GM06990 (cell line): ENCODE measurements at regions not wholly inside any gene's neighbourhood (a gene's known extent, or its start where the extent isn't known, plus 50 kb on each side); places are given as distances from the start of the nearest gene placed in this dataset.

Experiments used
- DNase-seq: peaks from one replicate; pipeline ENCODE4 v3.0.0-alpha.2; 2011; ENCODE audit not compliant: insufficient read length; ENCODE audit errors: extremely low read depth
- H3K27me3 ChIP-seq: replicated peaks from 2 replicates; pipeline ENCODE4 v1.6.0; 2011; ENCODE audit warnings: low read length; ENCODE audit not compliant: control insufficient read depth, insufficient read depth
- H3K36me3 ChIP-seq: 2 replicates; pipeline ENCODE4 v1.5.1; 2011; ENCODE audit warnings: low read length; ENCODE audit not compliant: control insufficient read depth, insufficient read depth
- H3K4me3 ChIP-seq: replicated peaks from 2 replicates; pipeline ENCODE4 v1.5.1; 2011; ENCODE audit warnings: low read depth, mild to moderate bottlenecking, control low read depth, low read length
- CTCF ChIP-seq: IDR thresholded peaks from 2 replicates; pipeline ENCODE4 v1.5.1; 2011; ENCODE audit warnings: low read length, control low read depth, mild to moderate bottlenecking, inconsistent platforms; ENCODE audit not compliant: insufficient read depth, poor library complexity, severe bottlenecking

GRCh38 chr1:88296227-88296626 lies 387.8 kb upstream of the PKN2 start:
- no peak for DNase-seq
- H3K4me3 ChIP-seq = no peak overlapping the region
- no peaks in the 10 kb centered on the region for H3K36me3 ChIP-seq
- no peak for TF ChIP-seq CTCF
- H3K27me3 ChIP-seq = no peaks in the 10 kb centered on the region

GRCh38 chr1:88296642-88297041 lies 387.4 kb upstream of the PKN2 start:
- no peaks in the 10 kb centered on the region for H3K27me3 ChIP-seq
- no peaks in the 10 kb centered on the region for H3K36me3 ChIP-seq
- TF ChIP-seq CTCF = no peak
- no peak for DNase-seq
- H3K4me3 ChIP-seq = no peak overlapping the region

GRCh38 chr1:88298506-88298905 lies 385.6 kb upstream of the PKN2 start:
- TF ChIP-seq CTCF = no peak
- no peaks in the 10 kb centered on the region for H3K27me3 ChIP-seq
- no peaks in the 10 kb centered on the region for H3K36me3 ChIP-seq
- no peak overlapping the region for H3K4me3 ChIP-seq
- no peak for DNase-seq

GRCh38 chr1:88300752-88301263 lies 383.3 kb upstream of the PKN2 start:
- TF ChIP-seq CTCF = no peak
- Histone ChIP-seq H3K4me3 (no peak overlapping the region), H3K27me3 (no peaks in the 10 kb centered on the region), H3K36me3 (no peaks in the 10 kb centered on the region)
- no peak for DNase-seq

GRCh38 chr1:88302843-88303486 lies 381.1 kb upstream of the PKN2 start:
- no peak for DNase-seq
- H3K36me3 ChIP-seq = no peaks in the 10 kb centered on the region
- TF ChIP-seq CTCF = peak; percentile 27

GRCh38 chr1:88311265-88311664 lies 372.8 kb upstream of the PKN2 start:
- TF ChIP-seq CTCF = no peak
- no peak for DNase-seq
- no peaks in the 10 kb centered on the region for H3K36me3 ChIP-seq
- H3K27me3 ChIP-seq = no peaks in the 10 kb centered on the region
- no peak overlapping the region for H3K4me3 ChIP-seq

More at GRCh38 chr1:88302843-88303486, 381.1 kb upstream of the PKN2 start:
- H3K27me3 ChIP-seq = no peaks in the 10 kb centered on the region
- H3K4me3 ChIP-seq = no peak overlapping the region
